ENCODE measurements at regions not wholly inside any gene's neighbourhood (a gene's known extent, or its start where the extent isn't known, plus 50 kb on each side); places are given as distances from the start of the nearest gene placed in this dataset.

DNA sequence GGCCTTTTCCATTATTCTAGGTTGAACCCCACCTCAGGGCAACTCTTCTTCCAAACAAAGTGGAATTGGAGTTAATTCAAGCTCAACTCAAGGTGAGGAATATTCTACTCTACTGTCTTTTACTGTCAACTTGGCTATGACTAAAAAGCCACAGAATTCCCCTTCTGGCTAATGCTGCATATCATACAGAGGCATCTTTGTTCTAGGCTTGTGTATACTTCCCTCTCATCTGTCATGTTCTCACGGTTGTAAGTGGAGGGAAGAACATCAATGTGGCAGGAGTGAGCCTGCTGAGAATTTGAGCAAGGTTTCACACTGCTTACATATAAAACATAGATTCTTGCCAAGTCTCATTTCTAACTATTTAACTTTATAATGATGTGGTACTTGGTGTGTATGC is 921.4 kb upstream of the CNTN5 start:
- no peak for DNase-seq

DNA sequence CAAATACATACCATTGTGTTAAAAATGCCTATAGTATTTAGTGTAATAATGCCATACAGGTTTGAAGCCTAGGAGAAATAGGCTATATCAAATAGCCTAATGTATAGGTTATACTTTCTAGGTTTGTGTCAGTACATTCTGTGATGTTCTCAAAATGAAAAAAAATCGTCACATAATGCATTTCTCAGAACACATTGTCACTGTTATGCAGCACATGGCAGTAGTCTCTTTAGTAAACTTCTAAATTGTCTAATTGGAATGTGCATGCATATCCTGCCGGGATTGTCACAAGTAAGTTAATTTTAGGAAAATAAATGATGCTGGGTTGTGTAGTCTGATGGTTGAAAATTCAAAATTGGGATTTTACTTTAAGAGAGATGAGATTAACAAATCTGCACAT is 920.1 kb upstream of the CNTN5 start:
- no peak for DNase-seq

DNA sequence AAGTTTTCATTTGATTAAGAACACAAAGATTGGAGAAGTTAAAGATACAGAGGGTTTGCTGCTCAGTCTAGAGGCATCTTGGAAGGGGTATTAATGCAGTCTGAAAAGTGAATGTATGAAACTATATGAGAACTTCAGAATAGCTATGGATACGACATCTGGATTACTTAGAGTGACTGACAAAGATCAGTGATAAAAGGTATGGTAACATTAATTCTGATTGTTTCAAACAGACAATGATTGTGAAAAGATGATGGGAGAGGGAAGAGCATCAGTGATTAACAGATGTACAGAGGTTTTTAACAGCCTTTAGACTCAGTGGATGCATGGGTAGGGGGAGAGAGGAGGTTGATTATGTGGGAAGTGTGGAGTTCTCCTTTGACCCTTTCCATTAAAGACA is 919.4 kb upstream of the CNTN5 start:
- DNase-seq: no peak

DNA sequence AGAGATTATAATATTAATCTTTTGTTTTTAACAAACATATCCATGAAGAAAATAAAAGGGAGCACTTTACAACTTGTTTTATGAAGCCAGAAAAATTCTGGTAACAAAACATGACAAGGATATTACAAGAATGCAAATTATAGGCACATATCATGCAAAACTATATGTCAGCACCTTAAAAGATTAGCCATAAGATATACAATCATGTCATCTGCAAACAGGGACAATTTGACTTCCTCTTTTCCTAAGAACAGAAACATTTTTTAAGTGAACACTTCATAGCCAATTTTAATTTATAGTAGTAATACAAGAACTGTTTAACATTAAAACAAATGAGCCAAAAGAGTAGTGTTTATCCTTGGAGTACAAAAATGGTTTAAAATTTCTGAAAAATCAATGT is 916.5 kb upstream of the CNTN5 start:
- DNase-seq: no peak

DNA sequence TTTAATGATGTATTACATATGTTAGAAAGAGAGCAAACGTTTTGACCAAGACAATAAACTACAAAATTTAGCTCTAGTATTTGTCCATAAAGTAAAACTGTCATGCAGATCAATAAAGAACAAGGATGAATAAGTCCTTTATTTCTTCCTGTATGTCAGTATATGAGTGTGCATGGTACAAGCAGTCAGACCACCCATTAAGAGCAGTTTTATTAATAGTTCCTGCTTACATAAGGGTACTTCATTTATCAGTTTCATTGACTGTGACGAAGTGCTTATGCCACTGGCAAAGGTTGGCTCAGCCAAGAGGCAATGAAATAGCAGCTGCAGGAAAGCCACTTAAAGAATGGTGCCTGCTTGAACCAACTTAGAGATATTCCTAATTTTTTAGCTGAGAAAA is 913.0 kb upstream of the CNTN5 start:
- no peak for DNase-seq

DNA sequence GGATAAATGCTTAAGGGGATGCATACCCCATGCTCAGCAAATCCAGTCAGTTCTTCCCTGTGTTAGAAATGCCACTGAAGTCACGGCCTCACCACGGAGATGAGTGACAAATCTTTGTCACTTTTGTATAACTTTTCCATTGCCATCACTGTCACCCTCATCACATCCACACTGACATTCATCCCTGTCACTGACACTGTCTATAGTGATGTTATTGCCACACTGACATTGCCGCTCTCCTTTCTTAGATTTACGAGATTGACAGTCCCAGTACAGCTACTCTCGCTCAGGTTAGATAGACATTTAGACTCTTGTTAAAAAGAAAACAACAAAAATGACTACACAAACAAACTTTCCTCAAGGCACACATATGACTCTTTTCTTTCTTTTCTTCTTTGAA is 910.7 kb upstream of the CNTN5 start:
- DNase-seq: no peak

DNA sequence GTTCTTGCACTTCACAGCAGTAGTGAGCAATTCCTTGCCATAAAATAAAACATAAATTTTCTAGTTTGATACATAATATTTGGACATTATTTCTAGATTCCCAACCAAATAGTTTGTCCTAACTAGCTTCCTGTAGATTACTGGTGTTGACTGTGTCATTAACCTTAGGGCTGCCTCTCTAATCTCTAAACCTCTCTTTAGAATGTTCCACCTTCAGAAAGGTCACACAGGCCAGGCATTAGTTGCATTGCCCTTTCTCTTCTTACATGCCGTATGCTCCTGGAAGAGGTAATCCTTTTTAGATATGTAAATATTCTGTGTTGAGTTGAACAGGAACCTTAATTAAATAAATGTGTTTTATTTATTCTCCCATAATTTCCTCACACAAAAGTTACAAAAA is 904.9 kb upstream of the CNTN5 start:
- no peak for DNase-seq

DNA sequence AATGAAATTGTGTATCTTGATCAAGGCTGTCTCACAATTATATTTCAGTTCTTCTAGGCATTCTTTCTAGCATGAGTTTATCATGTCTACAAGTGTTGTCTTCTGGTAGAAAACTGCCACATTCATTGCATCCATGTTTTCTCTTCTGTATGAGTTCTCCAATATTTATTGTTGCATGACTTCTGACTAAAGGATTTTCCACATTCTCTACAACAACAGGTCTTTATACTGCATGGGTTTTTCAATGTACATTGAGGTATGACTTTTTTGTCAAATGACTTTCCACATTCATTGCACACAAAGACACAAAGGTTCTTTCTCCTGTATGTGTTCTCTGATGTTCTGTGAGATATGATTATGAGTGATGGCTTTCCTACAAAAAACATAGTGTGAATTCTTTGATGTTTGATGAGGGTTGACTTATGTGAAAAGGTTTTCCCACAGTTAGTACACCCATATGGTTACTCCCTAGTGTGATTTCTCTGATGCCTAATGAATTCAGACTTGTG is 890.6 kb upstream of the CNTN5 start:
- no peak for DNase-seq

DNA sequence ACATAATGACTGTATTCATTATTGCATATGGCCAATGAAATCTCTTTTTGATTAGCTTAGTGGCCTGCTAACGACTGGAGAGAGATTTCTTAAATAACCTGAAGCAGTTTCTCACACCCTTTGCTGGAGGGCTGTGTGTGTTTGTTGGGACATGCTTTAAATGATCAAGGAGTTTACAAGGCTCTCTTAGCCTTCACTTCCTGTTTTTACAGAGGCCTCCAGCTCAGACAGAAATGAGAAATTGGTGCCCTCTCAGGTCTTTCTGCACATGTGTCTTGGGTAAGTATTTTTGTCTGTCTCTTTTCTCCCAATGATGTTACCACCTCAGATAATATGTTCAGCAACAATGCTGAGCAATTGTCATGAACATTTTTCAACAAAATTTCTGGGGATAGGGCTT is 884.4 kb upstream of the CNTN5 start:
- no peak for DNase-seq

DNA sequence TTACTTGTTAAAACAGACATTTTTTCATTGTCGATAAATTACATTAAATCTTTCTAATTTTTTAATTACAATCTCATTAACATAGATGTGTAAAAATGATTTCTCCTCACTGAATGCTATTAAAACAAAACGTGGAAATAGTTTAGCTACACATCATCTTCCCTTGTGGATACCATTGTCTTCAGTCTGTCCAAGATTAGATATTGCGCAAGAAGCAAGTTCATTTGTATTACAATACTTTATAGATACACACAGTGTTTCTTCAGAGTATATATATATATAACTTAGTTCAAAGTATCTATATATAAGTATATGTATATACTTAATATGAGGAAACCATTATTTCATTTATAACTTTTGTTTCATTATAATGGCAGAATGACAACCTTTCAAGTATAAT is 883.3 kb upstream of the CNTN5 start:
- DNase-seq: no peak

DNA sequence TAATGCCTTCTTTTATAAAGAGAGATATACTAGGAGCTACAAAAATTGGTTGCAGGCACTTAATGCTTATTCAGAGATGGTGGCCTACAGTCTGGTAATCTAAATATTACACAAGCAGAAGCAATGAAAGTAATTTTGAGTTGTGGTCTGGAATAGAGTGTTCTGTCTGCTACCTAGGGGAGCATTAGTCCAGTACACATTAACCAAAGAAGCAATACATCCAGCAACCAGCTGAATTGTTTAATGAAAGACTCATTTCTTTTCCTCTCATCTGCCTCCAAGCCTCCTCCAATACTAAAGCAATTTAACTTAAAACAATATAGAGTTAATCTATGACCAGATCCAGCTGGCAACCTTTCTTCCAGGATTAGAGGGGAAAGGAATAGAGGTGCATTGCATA is 877.1 kb upstream of the CNTN5 start:
- no peak for DNase-seq

DNA sequence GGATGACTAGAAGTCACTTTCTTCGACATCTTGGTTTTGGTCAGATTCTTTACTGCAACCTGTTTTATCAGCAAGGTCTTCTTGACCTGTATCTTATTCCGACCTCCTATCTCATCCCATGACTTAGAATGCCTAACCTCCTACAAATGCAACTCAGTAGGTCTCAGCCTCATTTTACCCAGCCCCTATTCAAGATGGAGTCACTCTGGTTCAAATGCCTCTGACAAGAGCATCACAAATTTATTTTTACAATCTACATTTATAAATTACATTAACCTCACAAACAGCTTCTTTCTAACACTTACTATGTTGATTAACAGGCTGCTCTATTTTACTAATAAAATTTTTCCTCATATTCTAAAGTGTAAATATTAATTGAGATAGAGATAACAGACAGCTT is 867.0 kb upstream of the CNTN5 start:
- DNase-seq: no peak

DNA sequence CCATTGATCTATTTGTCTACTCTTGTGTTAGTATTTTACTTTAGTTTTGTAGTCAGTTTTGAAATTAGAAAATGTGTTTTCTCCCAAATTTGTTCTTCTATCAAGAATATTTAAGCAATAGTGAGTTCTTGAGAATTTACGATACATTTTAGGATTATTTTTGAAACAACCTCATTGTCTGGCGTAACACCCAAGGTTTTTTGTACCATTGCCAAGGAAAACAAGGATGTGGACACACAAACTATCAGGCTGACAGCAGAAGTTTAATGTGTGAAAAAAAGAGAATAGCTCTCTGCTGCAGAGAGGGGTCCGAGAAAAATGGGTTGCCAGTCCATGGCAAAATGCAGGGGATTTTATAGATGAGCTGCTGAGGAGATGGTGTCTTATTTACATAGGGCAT is 865.1 kb upstream of the CNTN5 start:
- no peak for DNase-seq

DNA sequence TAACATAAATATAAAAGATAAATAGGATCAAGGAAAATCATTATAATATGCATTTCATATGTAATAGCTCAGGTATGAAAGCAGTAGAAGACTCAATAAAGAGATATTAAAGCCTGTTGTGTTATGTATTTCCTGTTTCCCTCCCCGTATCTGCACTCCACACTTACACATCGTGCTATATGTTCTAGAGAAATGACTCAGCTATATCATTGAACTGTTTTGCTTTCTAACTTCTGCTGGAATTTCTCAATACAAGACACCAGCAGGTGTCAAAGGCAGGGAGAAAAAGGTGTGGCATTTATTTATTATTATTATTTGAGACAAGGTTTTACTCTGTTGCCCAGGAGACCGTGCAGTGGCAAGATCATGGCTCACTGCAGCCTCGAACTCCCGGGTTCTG is 842.8 kb upstream of the CNTN5 start:
- no peak for DNase-seq

DNA sequence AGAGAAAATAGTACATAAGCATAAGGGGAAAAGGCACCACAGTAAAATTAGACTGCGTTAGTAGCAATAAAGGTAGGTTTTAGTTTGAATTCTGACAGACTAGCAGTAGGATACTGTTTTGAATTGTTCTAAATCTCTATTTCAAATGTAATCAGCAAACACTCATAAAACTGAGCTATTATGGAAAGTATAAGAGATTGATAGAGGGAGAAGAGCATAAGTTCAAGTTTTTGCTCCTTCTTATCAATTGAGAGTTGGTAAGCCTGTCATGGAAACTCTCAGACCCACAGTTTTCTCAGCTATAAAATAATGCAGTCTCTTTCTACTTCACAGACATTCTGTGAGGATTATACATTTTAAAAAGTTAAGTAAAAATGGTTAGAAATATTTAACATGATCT is 840.2 kb upstream of the CNTN5 start:
- DNase-seq: no peak

DNA sequence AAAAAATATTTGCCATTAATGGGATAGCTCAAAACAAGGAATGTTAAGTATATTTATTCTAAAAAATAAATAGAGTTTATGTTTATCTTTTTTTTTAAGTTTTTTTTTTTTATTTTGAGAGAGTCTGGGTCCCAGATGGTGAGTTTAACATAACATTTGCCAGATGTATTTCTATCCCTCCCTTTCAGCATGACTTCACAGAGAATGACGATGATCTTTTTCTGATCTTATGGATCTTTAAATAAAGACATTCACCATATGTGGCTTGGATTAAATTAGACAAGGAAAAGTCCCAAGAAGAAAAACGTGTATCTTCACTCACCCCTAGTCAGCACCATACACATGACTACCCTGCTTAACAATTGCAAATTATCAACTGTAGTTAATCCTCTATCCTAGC is 839.8 kb upstream of the CNTN5 start:
- no peak for DNase-seq

DNA sequence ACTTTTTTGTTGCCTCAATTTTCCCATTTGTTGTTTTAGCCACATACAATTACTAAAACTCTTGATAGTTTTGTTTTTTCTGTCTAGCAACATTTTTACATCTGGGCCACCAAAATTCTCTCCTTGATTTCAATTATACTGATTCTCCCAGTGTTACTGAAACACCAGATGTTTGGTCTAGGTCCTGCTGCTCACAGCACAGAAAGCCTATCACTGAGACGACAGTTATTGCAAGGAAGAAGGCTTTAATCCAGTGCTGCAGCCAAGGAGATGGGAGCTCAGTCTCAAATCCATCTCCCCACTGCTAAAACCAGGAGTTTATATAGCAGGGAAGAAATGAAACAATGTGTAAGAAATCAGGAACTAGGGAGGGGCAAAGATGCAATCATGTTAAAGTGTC is 837.7 kb upstream of the CNTN5 start:
- DNase-seq: no peak

DNA sequence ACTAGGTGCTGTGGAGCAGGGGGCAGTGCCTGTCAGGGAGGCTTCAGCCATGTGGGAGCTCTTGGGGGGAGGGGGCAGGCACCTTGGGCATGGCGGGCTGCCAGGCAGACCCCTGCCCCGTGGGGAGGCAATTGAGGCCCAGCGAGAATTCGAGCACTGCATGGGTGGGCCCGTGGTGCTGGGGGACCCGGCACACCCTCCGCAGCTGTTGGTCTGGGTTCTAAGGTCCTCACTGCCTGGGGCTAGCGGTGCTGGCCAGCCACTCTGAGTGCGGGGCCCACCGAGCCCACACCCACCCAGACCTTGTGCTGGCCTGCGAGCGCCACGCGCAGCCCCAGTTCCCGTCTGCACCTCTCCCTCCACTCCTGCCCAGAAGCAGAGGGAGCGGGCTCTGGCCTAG is 835.5 kb upstream of the CNTN5 start:
- no peak for DNase-seq

DNA sequence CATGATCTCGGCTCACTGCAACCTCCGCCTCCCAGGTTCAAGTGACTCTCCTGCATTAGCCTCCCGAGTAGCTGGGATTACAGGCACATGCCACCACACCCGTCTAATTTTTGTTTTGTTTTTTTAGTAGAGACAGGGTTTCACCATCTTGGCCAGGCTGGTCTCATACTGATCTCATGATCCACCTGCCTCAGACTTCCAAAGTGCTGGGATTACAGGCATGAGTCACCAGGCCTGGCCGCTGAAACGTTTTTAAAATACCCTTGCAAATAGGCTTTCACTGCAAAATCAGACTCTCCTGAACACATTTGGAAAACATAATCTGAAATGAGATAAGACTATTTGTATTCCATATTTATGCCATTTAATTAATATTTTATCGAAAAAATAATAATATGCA is 826.1 kb upstream of the CNTN5 start:
- DNase-seq: no peak

DNA sequence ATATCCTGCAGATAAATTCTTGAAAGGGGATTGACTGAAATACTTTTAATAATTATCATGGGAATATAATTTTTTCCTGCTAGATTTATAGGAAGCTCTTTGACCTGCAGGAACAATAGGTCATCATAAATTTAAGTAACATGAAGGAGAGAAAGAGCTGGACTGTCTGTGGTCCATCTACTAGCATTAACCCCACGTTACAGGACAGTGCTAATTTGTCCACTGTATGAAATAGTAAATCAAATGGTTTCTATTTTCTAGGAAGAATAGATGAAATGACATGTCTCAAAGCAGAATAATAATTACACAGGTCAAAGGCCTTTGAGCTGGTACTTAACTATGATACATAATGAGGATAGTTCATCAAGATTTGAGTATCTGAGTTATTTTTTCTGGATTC is 825.4 kb upstream of the CNTN5 start:
- no peak for DNase-seq

DNA sequence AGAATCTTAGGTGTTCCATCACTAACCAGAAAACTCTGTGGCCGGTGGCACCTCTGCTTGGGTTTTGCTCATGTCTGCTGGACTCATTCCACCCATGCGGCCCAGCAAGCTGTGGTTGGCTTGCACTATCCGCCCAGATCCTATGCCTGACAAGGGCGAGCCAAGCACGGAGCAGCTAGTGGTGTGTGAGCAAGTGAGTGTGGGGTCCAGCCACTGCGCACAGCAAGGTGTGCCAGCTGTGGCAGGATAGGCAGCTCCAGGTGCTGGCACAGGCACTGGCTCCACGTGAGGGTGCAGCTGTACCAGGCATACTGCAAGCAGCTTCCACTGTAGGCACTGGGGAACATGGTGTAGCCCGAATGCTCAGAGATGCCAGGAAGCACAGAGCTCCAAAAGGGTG is 813.7 kb upstream of the CNTN5 start:
- no peak for DNase-seq

DNA sequence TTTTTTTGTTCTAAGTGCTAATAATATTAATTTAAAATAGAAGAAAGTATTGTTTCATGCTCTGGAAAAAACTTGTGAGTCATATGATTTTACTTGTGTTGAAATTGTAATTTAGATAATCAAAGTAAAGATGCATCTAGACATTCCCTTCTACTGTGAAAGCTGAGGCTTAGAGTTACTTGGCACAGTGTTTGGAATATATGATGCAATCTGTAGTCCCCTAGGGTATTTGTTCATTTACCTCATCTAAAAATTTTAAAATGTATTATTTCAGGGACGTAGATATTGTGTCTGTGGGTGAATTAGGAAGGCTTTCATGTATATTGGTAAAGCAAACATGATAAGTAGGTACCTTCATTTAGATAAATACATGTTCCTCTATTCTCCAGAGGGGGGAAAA is 793.5 kb upstream of the CNTN5 start:
- DNase-seq: no peak

DNA sequence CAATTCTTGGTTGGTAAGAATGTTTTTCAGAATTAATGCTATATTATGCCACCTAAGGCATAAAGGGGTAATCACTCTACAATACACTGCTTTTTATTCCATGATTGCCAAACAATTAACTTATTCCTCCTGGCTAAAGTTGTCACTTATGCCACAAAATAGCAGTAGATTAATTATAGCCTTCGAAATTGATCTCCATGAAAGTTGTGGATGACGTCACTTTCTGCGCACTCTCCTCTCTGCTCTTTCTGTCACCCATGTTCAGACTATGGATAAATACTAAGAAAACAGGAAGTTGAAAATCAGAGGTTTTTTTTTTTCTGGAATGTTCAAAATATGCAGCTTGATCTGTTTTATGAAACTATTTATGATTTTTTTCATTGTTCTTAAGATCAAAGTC is 790.1 kb upstream of the CNTN5 start:
- DNase-seq: no peak

DNA sequence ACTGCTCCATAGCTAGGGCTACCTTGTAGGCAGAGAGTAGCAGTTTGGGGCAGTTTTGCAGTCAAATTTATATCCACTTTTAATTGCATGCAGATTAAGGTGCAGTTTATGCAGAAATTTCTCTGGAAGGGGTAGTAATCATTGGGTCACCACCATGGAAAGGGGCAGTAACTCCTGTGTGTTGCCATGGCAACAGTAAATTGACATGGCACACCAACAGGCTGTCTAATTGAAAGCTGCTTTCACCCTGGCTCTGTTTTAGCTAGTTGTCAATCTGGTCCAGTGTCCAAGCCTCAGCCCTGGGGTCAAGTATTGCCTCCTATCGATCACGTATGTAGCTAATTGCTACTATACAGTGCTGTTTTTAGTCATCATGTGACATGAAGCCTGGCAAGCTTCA is 786.1 kb upstream of the CNTN5 start:
- DNase-seq: no peak

DNA sequence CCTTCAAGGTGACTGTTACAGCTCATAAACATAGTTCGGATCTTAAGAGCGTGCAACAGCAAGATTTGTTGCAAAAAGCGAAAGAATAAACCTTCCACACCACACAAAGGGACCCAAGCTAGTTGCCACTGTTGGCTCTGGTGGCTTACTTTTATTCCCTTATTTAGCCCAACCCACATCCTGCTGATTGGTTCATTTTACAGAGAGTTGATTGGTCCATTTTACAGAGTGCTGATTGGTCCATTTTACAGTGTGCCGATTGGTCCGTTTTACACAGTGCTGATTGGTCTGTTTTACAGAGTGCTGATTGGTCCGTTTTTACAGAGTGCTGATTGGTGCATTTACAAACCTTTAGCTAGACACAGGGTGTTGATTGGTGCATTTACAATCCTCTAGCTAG is 776.9 kb upstream of the CNTN5 start:
- no peak for DNase-seq

DNA sequence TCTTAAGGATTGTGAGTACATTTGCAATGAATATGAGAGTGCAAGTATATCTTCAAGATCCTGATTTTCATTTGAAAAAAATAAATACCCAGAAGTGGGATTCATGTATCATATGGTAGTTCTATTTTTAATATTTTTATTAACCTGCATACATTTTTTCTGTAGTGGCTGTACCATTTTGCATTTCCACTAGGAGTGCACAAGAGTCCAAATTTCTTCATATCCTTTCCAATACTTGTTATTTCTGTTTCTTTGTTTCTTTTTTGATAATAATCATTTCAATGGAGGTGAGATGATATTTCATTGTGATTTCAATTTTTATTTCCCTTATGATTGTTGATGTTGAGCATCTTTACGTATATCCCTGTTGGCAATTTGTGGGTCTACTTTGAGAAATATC is 759.8 kb upstream of the CNTN5 start:
- no peak for DNase-seq
